Heart left ventricle (tissue), 13 donors: ENCODE measurements at regions not wholly inside any gene's neighbourhood (a gene's known extent, or its start where the extent isn't known, plus 50 kb on each side); places are given as distances from the start of the nearest gene placed in this dataset.

Experiments used
- CTCF ChIP-seq, 12 donors: fragments of 200-600 bp; sonication (generic) in 4 of 12; IDR thresholded peaks; one replicate each; pipeline versions ENCODE4 v1.5.0 to v1.8.0; 2018 to 2022; ENCODE audit warnings: antibody characterized with exemption in 12 of 12, mild to moderate bottlenecking in 5 of 12
- POLR2A ChIP-seq, 2 donors: fragments of 450-650 bp; IDR thresholded peaks; one replicate each; pipeline ENCODE4 v1.6.1; 2017; ENCODE audit warnings: antibody characterized with exemption in 2 of 2, mild to moderate bottlenecking in 2 of 2, moderate library complexity in 2 of 2
- donor health status: ischemic (EF 13 %, LVEDD 7.1; RV severe dilation, severe dysfunction).
- donor health status: DM: no; HTN: yes; CAD: no.
- donor health status: DM: no; HTN: no; CAD: no.
- donor health status: ischemic (EF 25% LVEDD 6.9; RV normal size, moderate dysfunction).
- donor health status: ischemic (EF 25% LVEDD 5.7; RV mildly dilated, moderate dysfunction).
- donor health status: ischemic (EF 35%, LVEDD 5.7; RV mildly dilated, moderate dysfunction).
- donor health status: nonischemic (EF 11% LVEDD 7.7; RV severe dilation, severe dysfunction).
- donor health status: DM: yes; HTN: yes; CAD: no.
- donor health status: PGD.
- donor health status: ischemic (EF 29% LVEDD 5.4; RV normal size, mild dysfunction).
- donor health status: nonischemic (EF 23%, LVEDD 6.1; RV moderate dilation, normal function).

- no peak for TF ChIP-seq CTCF (IDR thresholded peaks at IDR 0.05)
- TF ChIP-seq POLR2A (IDR thresholded peaks at IDR 0.05): no peak
Measured at GRCh38 chr17:72008236-72008876, 112.5 kb upstream of the SOX9 start.
